HuH-7 (cell line): ENCODE measurements at regions not wholly inside any gene's neighbourhood (a gene's known extent, or its start where the extent isn't known, plus 50 kb on each side); places are given as distances from the start of the nearest gene placed in this dataset.
"Not testable (repeated sequence)": the region's sequence is repeated elsewhere in the genome, so short reads cannot be mapped to it uniquely, and the experiment has no call there.

Source experiments
- DNase-seq: peaks from one replicate; pipeline ENCODE4 v3.0.0; 2011; ENCODE audit warnings: low spot score

DNA sequence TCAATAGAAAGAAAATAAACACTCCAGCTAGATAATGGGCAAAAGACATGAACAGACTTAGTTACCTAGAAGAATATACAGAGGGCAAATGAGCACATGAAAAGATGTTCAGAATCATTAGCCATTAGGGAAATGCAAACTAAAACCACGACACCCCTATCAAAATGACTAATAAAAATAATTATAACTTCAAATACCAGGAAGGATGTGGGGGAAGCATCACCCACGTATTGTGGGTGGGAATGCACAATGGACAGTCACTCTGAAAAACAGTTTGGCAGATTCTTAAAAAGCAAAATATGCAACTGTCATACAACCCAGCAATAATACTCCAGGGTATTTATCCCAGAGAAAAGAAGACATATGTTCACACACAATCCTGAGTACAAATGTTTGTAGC is 92.6 kb downstream of the DLL1 start:
- DNase-seq, result no peak

- no peak for DNase-seq
Measured at GRCh38 chr6:170193326-170193821, 97.5 kb downstream of the DLL1 start.

DNA sequence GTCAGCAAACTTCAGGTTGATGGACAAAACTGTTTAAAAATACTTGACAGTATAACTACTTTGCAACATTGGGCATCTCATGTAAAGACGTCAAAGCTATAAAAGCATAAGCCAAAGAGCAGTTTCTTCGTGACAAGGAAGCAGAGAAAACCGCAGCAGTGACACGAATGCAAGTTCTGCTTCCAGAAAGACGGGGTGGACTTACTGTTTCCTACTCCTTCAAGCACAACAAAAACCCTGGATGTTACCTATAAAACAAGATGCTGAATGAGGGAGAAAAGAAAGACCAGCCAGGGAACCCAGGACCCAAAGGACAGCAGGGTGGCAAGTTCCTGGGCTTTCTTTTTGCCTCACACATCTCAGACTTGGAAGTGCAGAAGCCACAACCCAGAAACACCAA is 98.0 kb downstream of the DLL1 start:
- DNase-seq, result no peak

- DNase-seq, result not testable (repeated sequence)
Measured at GRCh38 chr6:170192101-170192500, 98.8 kb downstream of the DLL1 start.

DNA sequence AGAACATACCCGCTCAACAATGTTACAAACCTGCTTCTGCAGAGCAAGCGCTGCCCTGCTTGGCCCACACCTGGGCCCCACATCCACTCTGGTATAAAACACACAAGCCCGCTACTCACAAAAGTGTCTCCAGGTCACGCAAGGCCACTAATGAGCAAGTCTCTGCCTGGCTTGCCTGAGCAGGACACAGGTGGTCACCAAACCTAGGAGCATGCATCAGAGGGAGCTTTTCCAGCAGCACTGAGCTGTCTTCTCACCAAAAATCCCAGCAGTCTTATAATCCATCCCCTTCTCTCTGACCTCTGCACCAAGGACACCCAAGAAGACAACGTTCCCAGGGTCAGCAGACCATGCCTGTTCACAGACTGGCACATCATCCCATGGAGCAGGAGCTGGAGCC is 100.8 kb downstream of the DLL1 start:
- DNase-seq, result no peak

DNA sequence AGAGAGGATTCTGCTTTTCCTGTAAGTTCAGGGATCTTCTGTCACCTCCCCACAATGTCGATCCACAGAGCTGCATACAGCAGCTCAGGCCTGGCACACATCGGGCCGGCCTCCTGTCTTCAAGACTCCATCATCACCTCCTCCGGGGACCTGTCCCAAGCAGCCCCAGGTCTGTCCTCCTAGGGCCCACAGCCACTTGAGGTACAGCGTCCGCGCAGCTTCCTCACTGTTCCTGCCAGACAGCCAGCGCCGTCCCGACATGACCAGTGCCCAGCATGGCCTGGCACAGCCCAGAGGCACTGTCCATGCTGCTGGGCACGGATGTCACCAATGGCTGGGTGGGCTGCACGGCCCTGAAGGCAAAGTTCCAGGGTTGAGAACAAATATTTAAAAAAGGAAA is 101.6 kb downstream of the DLL1 start:
- DNase-seq, result no peak

- DNase-seq, result no peak
Measured at GRCh38 chr6:170188571-170189001, 102.3 kb downstream of the DLL1 start.

GRCh38 chr6:170187669-170188566 is 103.0 kb downstream of the DLL1 start:
- no peak for DNase-seq

- no peak for DNase-seq
Measured at GRCh38 chr6:170186941-170187668, 103.8 kb downstream of the DLL1 start.

- no peak for DNase-seq
Measured at GRCh38 chr6:170186006-170186935, 104.6 kb downstream of the DLL1 start.

GRCh38 chr6:170185175-170185978 is 105.5 kb downstream of the DLL1 start:
- DNase-seq, result no peak

GRCh38 chr6:170184316-170184715 is 106.6 kb downstream of the DLL1 start:
- DNase-seq, result no peak

DNA sequence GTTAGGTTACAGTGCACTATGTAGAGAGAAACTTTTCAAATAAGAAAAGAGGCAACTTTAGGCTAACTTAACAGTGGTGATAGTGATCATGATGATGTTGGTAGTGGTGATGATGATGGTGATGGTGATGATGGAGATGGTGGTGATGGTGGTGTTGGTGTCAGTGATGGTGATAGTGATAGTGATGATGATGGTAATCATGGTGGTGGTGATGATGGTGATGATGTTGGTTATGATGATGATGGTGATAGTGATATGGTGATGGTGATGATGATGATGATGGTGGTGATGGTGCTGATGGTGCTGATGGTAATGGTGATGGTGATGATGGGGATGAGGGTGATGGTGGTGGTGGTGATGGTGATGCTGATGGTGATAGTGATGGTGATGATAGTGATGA is 107.4 kb downstream of the DLL1 start:
- DNase-seq, result no peak

DNA sequence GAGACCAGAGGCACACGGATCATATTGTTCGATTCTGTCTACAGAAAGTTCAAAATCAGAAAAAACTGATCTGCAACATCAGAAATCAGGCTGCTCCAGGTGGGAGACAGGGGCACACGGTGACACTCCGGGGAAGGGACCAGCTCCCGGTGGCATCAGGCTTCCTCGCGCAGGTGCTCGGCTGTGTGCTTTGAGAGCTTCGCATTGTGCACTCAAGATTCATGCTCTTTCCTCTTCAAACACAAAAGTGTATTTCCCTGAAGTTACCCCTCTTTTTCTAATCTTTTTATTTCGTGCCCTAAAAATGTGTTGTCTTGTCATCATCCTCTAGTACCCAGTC is 108.1 kb downstream of the DLL1 start:
- no peak for DNase-seq

GRCh38 chr6:170182093-170182780 is 108.6 kb downstream of the DLL1 start:
- DNase-seq, result no peak

DNA sequence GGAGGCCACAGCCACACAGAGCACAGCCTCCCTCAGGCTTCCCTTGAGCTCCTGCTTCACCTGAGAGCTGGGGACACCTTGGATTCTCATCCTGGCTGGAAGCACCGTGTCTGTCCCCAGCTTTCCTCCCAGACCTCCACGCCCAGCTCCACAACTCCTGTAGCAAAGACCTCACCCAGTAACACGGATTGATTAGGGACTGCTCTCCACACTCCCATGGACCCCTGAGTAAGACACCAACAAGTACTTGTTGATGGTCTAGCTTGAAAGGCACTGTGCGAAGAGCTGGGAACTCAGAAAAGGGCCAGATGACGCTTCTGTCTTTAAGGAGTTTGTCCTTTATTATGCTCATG is 109.6 kb downstream of the DLL1 start:
- no peak for DNase-seq

DNA sequence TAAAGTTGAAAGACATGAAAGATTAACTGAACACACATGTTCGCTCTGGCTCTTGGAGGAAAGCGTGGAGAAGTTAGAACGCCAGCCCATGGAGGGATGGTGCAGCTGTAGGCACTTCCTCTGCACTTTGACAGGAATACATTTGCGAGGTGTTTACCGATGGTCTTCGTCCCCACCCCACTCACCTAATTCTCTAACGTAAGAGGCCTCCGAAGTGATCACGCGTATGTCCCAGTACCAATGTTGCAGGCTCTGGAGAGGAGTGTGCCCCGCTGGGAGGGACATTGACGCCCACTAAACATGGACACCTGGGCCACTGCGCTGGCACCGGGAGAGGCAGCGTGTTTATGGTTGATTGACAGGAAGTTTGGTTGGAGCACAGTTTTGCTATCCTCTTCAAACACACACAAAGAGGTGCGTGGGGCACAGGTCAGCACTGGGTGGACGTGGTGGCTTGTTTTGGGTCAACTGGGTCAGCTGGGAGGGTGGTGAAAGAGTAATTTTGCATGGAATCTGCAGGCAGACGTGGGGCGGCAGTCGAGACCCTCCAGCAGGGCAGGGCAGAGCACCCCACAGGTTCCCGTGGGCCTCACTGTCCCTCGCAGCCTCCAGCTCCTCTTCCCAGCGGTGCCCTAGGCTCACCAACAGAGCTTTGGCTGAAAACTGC is 110.1 kb downstream of the DLL1 start:
- DNase-seq, result no peak

GRCh38 chr6:170179616-170180324 is 111.1 kb downstream of the DLL1 start:
- DNase-seq, result no peak
